GM18951 (cell line): ENCODE measurements at regions not wholly inside any gene's neighbourhood (a gene's known extent, or its start where the extent isn't known, plus 50 kb on each side); places are given as distances from the start of the nearest gene placed in this dataset.

Experiments
- POLR2A ChIP-seq: IDR thresholded peaks from 4 replicates; pipeline ENCODE4 v1.6.1; 2011; ENCODE audit warnings: mild to moderate bottlenecking; ENCODE audit not compliant: insufficient read length, insufficient read depth; ENCODE audit errors: extremely low read depth
- in situ Hi-C: fragments of 300-500 bp; cut with MboI; formaldehyde crosslinking; loops from one replicate; pipeline ENCODE4 v1.12.0; 2022; ENCODE audit warnings: low sequenced_read_pairs, mixed read lengths, inconsistent platforms; ENCODE audit not compliant: unreplicated experiment

GRCh38 chr6:142653710-142654420 lies 291.1 kb downstream of the HIVEP2 start:
- in situ Hi-C loops: no loop called here
- no peak for TF ChIP-seq POLR2A

- in situ Hi-C loops: no loop called here
- TF ChIP-seq POLR2A: no peak
Observed at GRCh38 chr6:142659661-142660060, 285.3 kb downstream of the HIVEP2 start.

- no peak for TF ChIP-seq POLR2A
- in situ Hi-C loops: no loop called here
Observed at GRCh38 chr6:142665393-142665792, 279.6 kb downstream of the HIVEP2 start.

GRCh38 chr6:142666599-142667185 lies 278.3 kb downstream of the HIVEP2 start:
- in situ Hi-C loops: no loop called here
- no peak for TF ChIP-seq POLR2A

- in situ Hi-C loops: no loop called here
Observed at GRCh38 chr6:142669471-142670351, 275.3 kb downstream of the HIVEP2 start.

GRCh38 chr6:142671791-142672190 lies 273.2 kb downstream of the HIVEP2 start:
- in situ Hi-C loops: no loop called here
- no peak for TF ChIP-seq POLR2A

More at GRCh38 chr6:142669471-142670351, 275.3 kb downstream of the HIVEP2 start:
- TF ChIP-seq POLR2A: no peak

GRCh38 chr6:142675517-142675916 lies 269.5 kb downstream of the HIVEP2 start:
- in situ Hi-C loops: loop anchor here (25.0 kb wide), 1 partner anchor 362 kb away; no protein-coding TSS in a partner anchor
- TF ChIP-seq POLR2A: no peak

- in situ Hi-C loops: loop anchor here (25.0 kb wide), 1 partner anchor 361 kb away; no protein-coding TSS in a partner anchor
- no peak for TF ChIP-seq POLR2A
Observed at GRCh38 chr6:142676027-142676443, 268.9 kb downstream of the HIVEP2 start.

- in situ Hi-C loops: loop anchor here (25.0 kb wide), 1 partner anchor 361 kb away; no protein-coding TSS in a partner anchor
- no peak for TF ChIP-seq POLR2A
Observed at GRCh38 chr6:142676647-142677192, 268.3 kb downstream of the HIVEP2 start.

GRCh38 chr6:142679907-142680700 lies 264.9 kb downstream of the HIVEP2 start:
- in situ Hi-C loops: loop anchor here (25.0 kb wide), 1 partner anchor 357 kb away; no protein-coding TSS in a partner anchor
- no peak for TF ChIP-seq POLR2A

- in situ Hi-C loops: loop anchor here (25.0 kb wide), 1 partner anchor 356 kb away; no protein-coding TSS in a partner anchor
- no peak for TF ChIP-seq POLR2A
Observed at GRCh38 chr6:142681099-142681498, 263.9 kb downstream of the HIVEP2 start.

GRCh38 chr6:142682985-142683384 lies 262.0 kb downstream of the HIVEP2 start:
- in situ Hi-C loops: loop anchor here (25.0 kb wide), 1 partner anchor 354 kb away; no protein-coding TSS in a partner anchor
- no peak for TF ChIP-seq POLR2A
